Stomach (tissue), 4 donors: ENCODE measurements at regions not wholly inside any gene's neighbourhood (a gene's known extent, or its start where the extent isn't known, plus 50 kb on each side); places are given as distances from the start of the nearest gene placed in this dataset.

Source experiments
- CTCF ChIP-seq, 7 experiments: fragments of 450-650 bp in 4 of 7; fragments of 200-600 bp in 3 of 7; sonication (generic) in 3 of 7; IDR thresholded peaks; one replicate each; pipeline ENCODE4 v1.5.1; 2016 to 2019; ENCODE audit warnings: antibody characterized with exemption in 7 of 7, control low read depth in 2 of 7, mild to moderate bottlenecking in 1 of 7
- POLR2A ChIP-seq, 4 donors: fragments of 450-650 bp; IDR thresholded peaks; one replicate each; pipeline ENCODE4 v1.6.1; 2016; ENCODE audit warnings: antibody characterized with exemption in 4 of 4, control low read depth in 2 of 4, mild to moderate bottlenecking in 1 of 4, moderate library complexity in 1 of 4
- POLR2AphosphoS5 ChIP-seq, 3 donors: sonication (generic); formaldehyde crosslinking; IDR thresholded peaks; one replicate each; pipeline ENCODE4 v1.6.1; 2016; ENCODE audit warnings: antibody characterized with exemption in 3 of 3

GRCh38 chr3:82505079-82505756 is 743.8 kb upstream of the GBE1 start:
- no peak for TF ChIP-seq POLR2A (IDR thresholded peaks at IDR 0.05)
- TF ChIP-seq CTCF (IDR thresholded peaks at IDR 0.05) = no peak
- no peak for TF ChIP-seq POLR2AphosphoS5 (IDR thresholded peaks at IDR 0.05)
